Nephron (organoid): ENCODE measurements at regions not wholly inside any gene's neighbourhood (a gene's known extent, or its start where the extent isn't known, plus 50 kb on each side); places are given as distances from the start of the nearest gene placed in this dataset.
A peak's percentile ranks its signal among the peaks of the same experiment; 100 is the strongest.

Experiments
- H3K27ac Mint-ChIP-seq, 3 experiments: 2 replicates each; pipeline ENCODE4 v1.8.0; 2020; ENCODE audit warnings: mixed read lengths in 3 of 3, mild to moderate bottlenecking in 2 of 3, moderate library complexity in 1 of 3
- H3K27me3 Mint-ChIP-seq: 2 replicates; pipeline ENCODE4 v1.8.0; 2021; ENCODE audit warnings: low read depth, mild to moderate bottlenecking, moderate library complexity, mixed read lengths
- H3K36me3 Mint-ChIP-seq: 2 replicates; pipeline ENCODE4 v1.8.0; 2020; ENCODE audit warnings: low read depth, mixed read lengths
- H3K4me1 Mint-ChIP-seq: 2 replicates; pipeline ENCODE4 v1.8.0; 2020; ENCODE audit warnings: mixed read lengths
- H3K4me3 Mint-ChIP-seq, 3 experiments: 2 replicates each; pipeline ENCODE4 v1.8.0; 2020; ENCODE audit warnings: mild to moderate bottlenecking in 3 of 3, mixed read lengths in 3 of 3, moderate library complexity in 2 of 3
- H3K9me3 Mint-ChIP-seq: 2 replicates; pipeline ENCODE4 v1.8.0; 2020; ENCODE audit warnings: mixed read lengths
- TF ChIP-seq, protein P1 (sequence below), 3 experiments: fragments of 200-600 bp; sonication (generic); IDR thresholded peaks; one replicate each; pipeline ENCODE4 v1.5.0; 2021; ENCODE audit warnings: antibody characterized with exemption in 3 of 3; ENCODE audit not compliant: unreplicated experiment in 3 of 3

DNA sequence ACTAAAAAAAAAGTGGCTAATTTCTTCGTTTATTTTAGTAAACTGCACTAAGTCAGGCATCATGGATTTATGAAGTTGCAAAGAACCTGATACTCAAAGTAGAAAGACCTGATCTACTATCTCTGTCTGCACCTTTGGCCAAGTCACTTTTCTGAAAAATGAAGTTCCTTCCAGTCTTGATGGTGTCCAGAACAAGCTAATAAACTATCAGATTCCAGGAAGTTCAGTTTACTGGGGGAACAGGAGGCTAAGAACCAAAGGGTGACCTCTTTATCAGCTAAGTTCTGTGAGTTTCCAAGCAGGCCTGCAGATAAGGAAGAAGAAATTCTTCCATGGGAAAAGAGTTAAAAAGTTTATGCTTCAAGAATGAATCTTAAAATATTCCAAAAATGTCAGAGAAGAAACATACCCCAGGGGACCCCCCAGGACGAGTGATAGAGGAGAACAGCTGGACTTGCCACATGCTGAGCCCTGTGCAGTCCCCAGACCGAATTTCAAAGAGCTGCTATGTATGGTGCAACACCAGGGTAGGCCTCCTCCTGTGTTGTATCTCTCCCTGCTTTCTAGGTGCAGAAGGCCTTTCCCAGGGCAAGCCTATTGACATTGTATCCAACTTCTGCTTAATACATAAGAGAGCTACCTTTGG lies 72.8 kb upstream of the FGGY start:
- Mint-ChIP-seq H3K27me3 (no peaks in the 10 kb centered on the region), H3K4me1 (peaks cover 37% of the 10 kb centered on the region), H3K4me3 (no peak overlapping the region), H3K36me3 (no peaks in the 10 kb centered on the region), H3K27ac (peak overlapping the region; percentile 36 to 66 (median 42)), H3K9me3 (peaks cover 3% of the 10 kb centered on the region)
- TF ChIP-seq, protein P1, sequence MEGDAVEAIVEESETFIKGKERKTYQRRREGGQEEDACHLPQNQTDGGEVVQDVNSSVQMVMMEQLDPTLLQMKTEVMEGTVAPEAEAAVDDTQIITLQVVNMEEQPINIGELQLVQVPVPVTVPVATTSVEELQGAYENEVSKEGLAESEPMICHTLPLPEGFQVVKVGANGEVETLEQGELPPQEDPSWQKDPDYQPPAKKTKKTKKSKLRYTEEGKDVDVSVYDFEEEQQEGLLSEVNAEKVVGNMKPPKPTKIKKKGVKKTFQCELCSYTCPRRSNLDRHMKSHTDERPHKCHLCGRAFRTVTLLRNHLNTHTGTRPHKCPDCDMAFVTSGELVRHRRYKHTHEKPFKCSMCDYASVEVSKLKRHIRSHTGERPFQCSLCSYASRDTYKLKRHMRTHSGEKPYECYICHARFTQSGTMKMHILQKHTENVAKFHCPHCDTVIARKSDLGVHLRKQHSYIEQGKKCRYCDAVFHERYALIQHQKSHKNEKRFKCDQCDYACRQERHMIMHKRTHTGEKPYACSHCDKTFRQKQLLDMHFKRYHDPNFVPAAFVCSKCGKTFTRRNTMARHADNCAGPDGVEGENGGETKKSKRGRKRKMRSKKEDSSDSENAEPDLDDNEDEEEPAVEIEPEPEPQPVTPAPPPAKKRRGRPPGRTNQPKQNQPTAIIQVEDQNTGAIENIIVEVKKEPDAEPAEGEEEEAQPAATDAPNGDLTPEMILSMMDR (IDR thresholded peaks at IDR 0.05; ENCODE audit: unreplicated experiment in 3 of 3), result no peak

DNA sequence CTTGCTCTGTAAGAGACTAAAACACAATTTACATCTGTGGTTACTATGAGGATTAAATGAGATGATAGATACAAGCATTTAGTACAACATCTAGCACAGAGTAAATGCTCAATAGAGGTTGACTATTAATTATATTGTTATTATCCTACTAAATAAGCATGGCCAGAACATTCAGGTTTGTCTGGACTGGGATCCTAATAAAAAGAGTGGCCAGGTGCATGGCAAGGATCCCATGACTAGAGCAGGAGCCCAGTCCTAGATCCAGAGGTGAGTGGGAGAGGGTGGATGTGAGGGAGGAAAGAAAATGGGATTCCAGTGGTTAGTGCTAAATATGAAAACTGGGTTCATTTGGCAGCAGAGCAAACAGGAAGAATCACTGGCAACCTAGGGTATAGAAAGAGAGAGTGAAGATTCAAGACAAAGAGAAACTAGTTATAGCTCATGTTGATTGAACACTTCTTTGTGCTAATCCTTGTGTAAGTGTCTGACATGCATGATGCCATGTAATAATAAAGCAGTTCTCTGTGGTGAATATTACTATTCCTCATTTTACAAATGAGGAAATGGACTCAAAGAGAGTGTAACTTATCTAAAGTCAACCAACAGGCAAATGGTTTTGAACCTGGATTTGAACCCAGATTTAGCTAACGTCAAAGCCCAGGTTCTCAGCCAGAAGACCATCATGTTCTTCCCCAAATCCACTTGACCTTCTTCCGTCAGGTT lies 71.1 kb upstream of the FGGY start:
- peak overlapping the region in 1 of 3 experiments; percentile 32 for H3K27ac Mint-ChIP-seq
- H3K36me3 Mint-ChIP-seq, result no peaks in the 10 kb centered on the region
- TF ChIP-seq, protein P1 (IDR thresholded peaks at IDR 0.05; ENCODE audit: unreplicated experiment in 3 of 3), result no peak
- H3K9me3 Mint-ChIP-seq, result peaks cover 2% of the 10 kb centered on the region
- no peak overlapping the region for H3K4me3 Mint-ChIP-seq
- H3K4me1 Mint-ChIP-seq, result peaks cover 36% of the 10 kb centered on the region
- H3K27me3 Mint-ChIP-seq, result no peaks in the 10 kb centered on the region

DNA sequence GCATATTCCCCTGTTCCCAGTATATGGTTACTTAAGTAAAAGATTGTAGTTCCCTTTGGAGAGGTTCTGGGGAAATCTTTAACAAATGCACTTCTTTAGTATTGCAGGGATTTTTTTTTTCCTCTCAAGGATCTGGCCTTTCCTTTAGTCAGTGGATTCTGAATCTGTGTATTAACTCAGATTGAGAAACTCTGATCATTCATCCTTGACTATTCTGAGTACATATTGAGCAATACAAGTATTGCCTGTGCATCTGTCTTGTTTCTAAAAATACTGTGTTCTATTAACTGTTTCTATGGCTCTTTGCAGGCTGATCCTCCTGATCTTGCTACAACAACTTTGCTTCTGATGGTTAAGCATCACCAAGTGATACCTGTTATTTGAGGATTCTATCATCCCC lies 67.8 kb upstream of the FGGY start:
- H3K36me3 Mint-ChIP-seq, result no peaks in the 10 kb centered on the region
- peaks cover 2% of the 10 kb centered on the region for H3K9me3 Mint-ChIP-seq
- peak overlapping the region in 2 of 3 experiments; percentile 30 to 48 for H3K27ac Mint-ChIP-seq
- no peaks in the 10 kb centered on the region for H3K27me3 Mint-ChIP-seq
- no peak overlapping the region for H3K4me3 Mint-ChIP-seq
- H3K4me1 Mint-ChIP-seq, result peaks cover 43% of the 10 kb centered on the region
- TF ChIP-seq, protein P1 (IDR thresholded peaks at IDR 0.05; ENCODE audit: unreplicated experiment in 3 of 3), result no peak

DNA sequence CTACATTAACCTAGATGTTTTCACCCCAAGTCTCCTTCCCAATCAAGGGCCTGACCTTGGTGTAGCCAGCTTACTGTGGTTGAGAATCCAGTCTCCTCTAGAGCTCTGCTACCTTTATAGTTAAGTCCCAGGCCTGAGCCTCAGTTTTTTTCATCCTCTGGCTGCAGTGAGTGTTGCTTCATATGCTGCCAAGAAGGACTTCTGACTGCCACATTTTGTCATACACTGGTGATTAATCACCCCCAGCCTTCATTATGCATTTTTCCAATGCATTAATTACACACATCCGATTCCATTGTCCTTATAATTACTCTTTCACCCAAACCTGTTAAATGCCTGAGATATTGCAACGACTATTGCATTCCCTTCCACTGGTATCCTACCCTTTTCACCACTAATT lies 66.3 kb upstream of the FGGY start:
- H3K4me3 Mint-ChIP-seq, result no peak overlapping the region
- H3K27ac Mint-ChIP-seq, result no peak overlapping the region
- no peaks in the 10 kb centered on the region for H3K27me3 Mint-ChIP-seq
- TF ChIP-seq, protein P1 (IDR thresholded peaks at IDR 0.05; ENCODE audit: unreplicated experiment in 3 of 3), result no peak
- H3K36me3 Mint-ChIP-seq, result no peaks in the 10 kb centered on the region
- H3K9me3 Mint-ChIP-seq, result no peaks in the 10 kb centered on the region
- H3K4me1 Mint-ChIP-seq, result peaks cover 30% of the 10 kb centered on the region

DNA sequence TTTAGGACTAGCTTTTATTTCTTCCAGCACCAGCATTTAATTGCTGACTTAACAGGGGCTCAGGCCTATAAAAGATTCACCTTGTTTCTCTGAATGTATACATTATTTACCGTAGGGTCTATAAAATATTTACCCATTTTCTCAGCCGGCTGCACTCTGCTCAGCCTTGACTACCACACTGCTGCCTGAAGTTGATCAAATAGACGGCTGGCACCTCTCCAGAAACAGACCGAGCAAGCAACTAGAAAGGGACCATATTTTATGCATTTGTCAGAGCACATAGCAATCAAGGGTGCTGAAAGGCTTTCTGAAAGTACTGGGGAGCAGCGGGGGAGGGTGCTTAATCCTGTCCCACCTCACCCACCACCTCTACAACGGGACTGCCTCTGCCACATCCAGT lies 64.7 kb upstream of the FGGY start:
- Mint-ChIP-seq H3K9me3 (no peaks in the 10 kb centered on the region), H3K4me1 (peaks cover 30% of the 10 kb centered on the region), H3K4me3 (no peak overlapping the region), H3K27me3 (no peaks in the 10 kb centered on the region), H3K36me3 (no peaks in the 10 kb centered on the region), H3K27ac (peak overlapping the region; percentile 57 to 70 (median 62))
- TF ChIP-seq, protein P1 (IDR thresholded peaks at IDR 0.05; ENCODE audit: unreplicated experiment in 3 of 3), result no peak
